GF-D8 (cell line): ENCODE measurements at regions not wholly inside any gene's neighbourhood (a gene's known extent, or its start where the extent isn't known, plus 50 kb on each side); places are given as distances from the start of the nearest gene placed in this dataset.
"Not testable (repeated sequence)": the region's sequence is repeated elsewhere in the genome, so short reads cannot be mapped to it uniquely, and the experiment has no call there.

Experiments used
- DNase-seq: peaks from one replicate; lab custom pipeline; 2025; lab: John Stamatoyannopoulos, UW

GRCh38 chr14:59116984-59117415 is 71.5 kb upstream of the DAAM1 start:
- DNase-seq: no peak

- no peak for DNase-seq
Measured at GRCh38 chr14:59117754-59118528, 70.5 kb upstream of the DAAM1 start.

GRCh38 chr14:59120921-59121320 is 67.5 kb upstream of the DAAM1 start:
- no peak for DNase-seq

GRCh38 chr14:59123531-59123930 is 64.9 kb upstream of the DAAM1 start:
- no peak for DNase-seq

- no peak for DNase-seq
Measured at GRCh38 chr14:59123975-59124374, 64.5 kb upstream of the DAAM1 start.

GRCh38 chr14:59125156-59125555 is 63.3 kb upstream of the DAAM1 start:
- DNase-seq: no peak

- DNase-seq: no peak
Measured at GRCh38 chr14:59126714-59127436, 61.6 kb upstream of the DAAM1 start.

GRCh38 chr14:59127437-59127732 is 61.1 kb upstream of the DAAM1 start:
- DNase-seq: no peak

- DNase-seq: no peak
Measured at GRCh38 chr14:59130462-59130861, 58.0 kb upstream of the DAAM1 start.

- DNase-seq: no peak
Measured at GRCh38 chr14:59131938-59132795, 56.3 kb upstream of the DAAM1 start.

- no peak for DNase-seq
Measured at GRCh38 chr14:59132796-59133494, 55.5 kb upstream of the DAAM1 start.

- DNase-seq: no peak
Measured at GRCh38 chr14:59133709-59134108, 54.8 kb upstream of the DAAM1 start.

GRCh38 chr14:59134307-59134706 is 54.2 kb upstream of the DAAM1 start:
- DNase-seq: no peak

GRCh38 chr14:59137256-59137655 is 51.2 kb upstream of the DAAM1 start:
- DNase-seq: no peak

- DNase-seq: not testable (repeated sequence)
Measured at GRCh38 chr14:59138576-59138975, 49.9 kb upstream of the DAAM1 start.
